Activated CD4-positive, alpha-beta T cell treated with anti-CD3 and anti-CD28 coated beads for 36 hours (primary cell): ENCODE measurements at regions not wholly inside any gene's neighbourhood (a gene's known extent, or its start where the extent isn't known, plus 50 kb on each side); places are given as distances from the start of the nearest gene placed in this dataset.

Experiments
- ATAC-seq: fragments of 200-7000 bp; cut with Tn5 transposase; one replicate; pipeline ENCODE4 v1.10.0; 2021; ENCODE audit warnings: mild to moderate bottlenecking, moderate library complexity
- CTCF ChIA-PET: fragments of 350-600 bp; sonication (Branson Sonifier 250); formaldehyde crosslinking; loops from one replicate; lab custom pipeline; 2021; ENCODE audit warnings: antibody characterized with exemption; lab: Charles Lee
- POLR2A ChIA-PET: fragments of 350-600 bp; sonication (Branson Sonifier 250); formaldehyde crosslinking; loops from one replicate; lab custom pipeline; 2021; ENCODE audit warnings: antibody characterized with exemption, inconsistent platforms; lab: Charles Lee
- DNase-seq: peaks from one replicate; pipeline ENCODE4 v3.0.0-alpha.2; 2020
- H3K27ac Mint-ChIP-seq: one replicate; pipeline ENCODE4 v1.8.0; 2021; ENCODE audit warnings: mixed read lengths
- H3K27me3 Mint-ChIP-seq: one replicate; pipeline ENCODE4 v1.8.0; 2021; ENCODE audit warnings: mixed read lengths
- H3K36me3 Mint-ChIP-seq: one replicate; pipeline ENCODE4 v1.8.0; 2021; ENCODE audit warnings: low read depth, mixed read lengths
- H3K4me1 Mint-ChIP-seq: one replicate; pipeline ENCODE4 v1.8.0; 2021; ENCODE audit warnings: mixed read lengths
- H3K4me3 Mint-ChIP-seq: one replicate; pipeline ENCODE4 v1.8.0; 2021; ENCODE audit warnings: mild to moderate bottlenecking, moderate library complexity, mixed read lengths
- H3K9me3 Mint-ChIP-seq: one replicate; pipeline ENCODE4 v1.8.0; 2021; ENCODE audit warnings: low read depth, mixed read lengths
- intact Hi-C, 2 experiments: fragments of 100-400 bp; cut with DNase I in 1 of 2; cut with micrococcal nuclease in 1 of 2; formaldehyde crosslinking; loops; one replicate each; pipeline versions ENCODE4 v1.14.2 to v1.15.1; 2022 to 2024; cut with DNase I, micrococcal nuclease

DNA sequence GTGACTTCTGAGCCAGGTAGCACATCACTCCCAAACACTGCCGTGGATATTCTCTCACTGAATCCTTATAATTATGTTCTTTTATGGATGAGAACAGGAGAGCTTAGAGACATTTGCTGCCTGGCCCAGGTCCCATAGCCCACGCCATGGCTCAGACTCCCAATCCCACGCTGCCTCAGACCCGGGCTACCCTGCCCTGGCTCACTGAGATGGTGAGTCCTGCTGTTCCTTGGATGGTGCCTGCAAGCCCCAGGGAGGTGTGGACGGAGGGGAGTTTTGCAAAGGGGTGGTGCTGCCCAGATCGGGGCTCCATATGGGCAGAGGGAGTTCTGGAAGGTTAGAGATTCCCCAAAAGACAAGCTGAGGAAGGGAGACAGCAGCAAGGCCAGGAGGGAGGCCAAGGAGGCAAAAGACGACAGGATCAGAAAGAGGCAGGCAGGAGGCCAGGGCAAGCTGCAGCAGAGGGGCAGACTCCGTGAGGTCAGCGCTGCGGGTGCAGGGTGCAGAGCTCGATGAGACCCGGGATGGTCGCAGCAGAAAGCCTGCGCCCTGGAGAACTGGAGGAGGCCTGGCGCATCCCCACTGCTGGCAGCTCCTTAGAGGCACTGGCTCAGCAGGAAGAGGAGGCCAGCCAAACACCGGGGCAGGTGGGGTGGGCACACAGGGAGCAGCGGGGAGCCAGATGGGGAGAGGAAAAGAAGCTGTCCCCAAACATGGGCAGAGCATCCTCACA, 95.7 kb upstream of the ALDH1A3 start:
- Mint-ChIP-seq H3K4me3 (no peak overlapping the region), H3K4me1 (no peaks in the 10 kb centered on the region)

DNA sequence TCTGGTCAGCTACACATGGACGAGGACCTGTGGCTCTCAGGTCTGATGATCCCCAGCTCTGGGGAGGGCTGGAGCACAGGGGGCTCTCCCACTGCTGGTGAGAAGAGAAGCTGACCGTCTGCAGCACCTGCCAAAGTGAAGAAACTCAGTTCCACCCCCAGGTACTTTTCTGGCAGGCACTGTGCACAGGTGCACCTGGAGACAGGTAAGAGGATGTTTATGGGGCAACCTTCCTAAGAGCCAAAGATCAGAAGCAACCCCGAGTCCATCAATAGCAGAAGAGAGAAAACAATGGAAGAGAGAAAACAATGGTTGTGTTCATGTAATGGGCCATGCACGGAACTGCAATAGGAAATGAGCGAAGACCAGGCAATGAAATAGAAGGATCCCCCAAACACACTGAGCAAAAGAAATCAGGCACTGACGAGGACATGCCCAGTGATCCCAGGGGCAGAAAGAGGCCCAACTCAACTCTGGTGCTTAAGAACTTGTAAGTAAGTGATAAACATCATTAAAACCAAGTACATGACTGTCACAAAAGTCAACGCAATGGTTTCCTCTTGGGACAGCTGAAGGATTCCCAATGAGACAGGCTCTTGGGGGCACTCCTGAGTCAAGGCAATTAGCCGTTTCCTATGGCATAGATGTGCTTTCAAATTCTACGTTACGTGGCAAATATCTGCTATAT, 95.0 kb upstream of the ALDH1A3 start:
- ChIA-PET CTCF (interaction anchor here (0.7 to 1.1 kb wide), 2 partner anchors 88 to 436 kb away, joined by 3 read pairs; no protein-coding TSS in a partner anchor), POLR2A (no interaction called here)
- no peaks in the 10 kb centered on the region for H3K9me3 Mint-ChIP-seq
- H3K27ac Mint-ChIP-seq, result no peak overlapping the region
- DNase-seq (no peak), ATAC-seq (no peak)
- peaks cover 4% of the 10 kb centered on the region for H3K27me3 Mint-ChIP-seq
- H3K4me1 Mint-ChIP-seq, result no peaks in the 10 kb centered on the region
- no peaks in the 10 kb centered on the region for H3K36me3 Mint-ChIP-seq
- intact Hi-C loops, result no loop called here
- no peak overlapping the region for H3K4me3 Mint-ChIP-seq

More for the DNA sequence above, 95.7 kb upstream of the ALDH1A3 start:
- ATAC-seq, result no peak
- no peaks in the 10 kb centered on the region for H3K9me3 Mint-ChIP-seq
- intact Hi-C loops, result no loop called here
- POLR2A ChIA-PET, result no interaction called here
- no peaks in the 10 kb centered on the region for H3K36me3 Mint-ChIP-seq
- CTCF ChIA-PET, result no interaction called here
- DNase-seq, result no peak
- no peak overlapping the region for H3K27ac Mint-ChIP-seq
- peaks cover 4% of the 10 kb centered on the region for H3K27me3 Mint-ChIP-seq

DNA sequence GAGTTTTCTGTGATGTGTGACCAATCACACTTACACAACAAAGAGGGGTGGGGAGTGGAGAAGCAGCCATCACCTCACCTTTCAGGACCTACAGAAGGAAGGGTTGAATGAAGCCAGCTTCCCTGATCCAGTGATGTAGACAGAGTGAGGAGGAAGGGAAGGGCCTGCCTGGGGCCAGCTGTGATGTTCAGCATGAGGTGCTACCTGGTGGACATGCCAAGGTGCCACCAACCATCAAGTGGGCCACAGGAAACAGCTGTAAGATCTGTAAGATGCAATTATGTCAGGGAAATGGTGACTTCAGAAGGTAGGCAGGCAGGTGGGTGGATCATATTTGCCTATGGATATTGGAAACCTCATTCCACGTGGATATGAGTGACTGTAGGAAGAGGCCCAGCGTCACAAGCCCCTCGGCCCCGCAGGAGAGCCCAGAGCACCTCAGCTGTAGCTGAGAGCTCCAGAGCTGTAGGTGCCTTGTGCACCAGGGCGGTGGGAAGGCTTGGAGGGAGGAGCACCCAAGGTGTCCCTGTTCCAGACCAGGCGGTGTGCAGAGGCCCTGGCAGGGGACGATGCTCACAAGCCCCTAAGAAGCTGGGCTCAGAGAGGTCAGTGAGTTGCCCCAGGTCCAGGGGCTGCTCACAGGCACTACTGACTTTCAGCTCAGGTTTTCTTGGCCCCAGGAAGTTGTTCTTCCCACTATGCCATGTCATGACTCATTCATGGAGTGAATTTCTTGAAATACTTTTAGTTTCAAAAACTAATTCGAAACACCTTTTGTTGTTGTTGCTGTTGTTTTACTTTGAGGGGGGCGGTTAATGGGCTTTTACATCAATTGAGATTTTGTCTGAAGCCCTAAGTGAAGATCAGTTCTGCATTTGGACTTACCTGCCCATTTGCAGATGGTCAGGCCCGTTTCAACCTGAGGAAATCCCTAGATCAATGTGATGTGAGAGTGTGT, 94.2 kb upstream of the ALDH1A3 start:
- DNase-seq (no peak), ATAC-seq (no peak)
- ChIA-PET POLR2A (interaction anchor here (0.7 kb wide), 1 partner anchor 61 kb away, joined by 4 read pairs; no protein-coding TSS in a partner anchor), CTCF (interaction anchor here (0.7 to 1.1 kb wide), 3 partner anchors 24 to 437 kb away, joined by 3 read pairs; no protein-coding TSS in a partner anchor)
- no peaks in the 10 kb centered on the region for H3K4me1 Mint-ChIP-seq
- no peaks in the 10 kb centered on the region for H3K9me3 Mint-ChIP-seq
- peaks cover 2% of the 10 kb centered on the region for H3K27me3 Mint-ChIP-seq
- H3K27ac Mint-ChIP-seq, result no peak overlapping the region
- H3K4me3 Mint-ChIP-seq, result no peak overlapping the region
- intact Hi-C loops, result no loop called here
- no peaks in the 10 kb centered on the region for H3K36me3 Mint-ChIP-seq

DNA sequence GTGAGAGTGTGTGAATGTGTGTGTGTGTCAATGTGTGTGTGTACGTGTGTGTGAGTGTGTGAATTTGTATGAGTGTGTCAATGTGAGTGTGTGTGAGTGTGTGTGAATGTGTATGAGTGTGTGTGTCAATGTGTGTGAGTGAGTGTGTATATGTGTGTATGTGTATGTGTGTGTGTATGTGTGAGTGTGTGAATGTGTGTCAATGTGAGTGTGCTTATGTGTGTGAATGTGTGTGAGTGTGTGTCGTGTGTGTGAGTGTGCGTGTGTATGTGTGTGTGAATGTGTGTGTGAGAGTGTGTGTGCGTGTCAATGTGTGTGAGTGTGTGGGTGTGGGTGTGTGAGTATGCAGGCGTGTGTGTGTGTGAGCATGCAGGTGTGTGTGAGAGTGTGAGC, 93.5 kb upstream of the ALDH1A3 start:
- ChIA-PET POLR2A (interaction anchor here (0.7 kb wide), 1 partner anchor 61 kb away, joined by 4 read pairs; no protein-coding TSS in a partner anchor), CTCF (interaction anchor here (0.7 kb wide), 1 partner anchor 24 kb away, joined by 3 read pairs; no protein-coding TSS in a partner anchor)
- no peak overlapping the region for H3K4me3 Mint-ChIP-seq
- intact Hi-C loops, result no loop called here
- no peak for DNase-seq
- no peak overlapping the region for H3K27ac Mint-ChIP-seq
- H3K9me3 Mint-ChIP-seq, result no peaks in the 10 kb centered on the region
- H3K36me3 Mint-ChIP-seq, result no peaks in the 10 kb centered on the region
- H3K4me1 Mint-ChIP-seq, result no peaks in the 10 kb centered on the region
- peaks cover 7% of the 10 kb centered on the region for H3K27me3 Mint-ChIP-seq
- ATAC-seq, result no peak

DNA sequence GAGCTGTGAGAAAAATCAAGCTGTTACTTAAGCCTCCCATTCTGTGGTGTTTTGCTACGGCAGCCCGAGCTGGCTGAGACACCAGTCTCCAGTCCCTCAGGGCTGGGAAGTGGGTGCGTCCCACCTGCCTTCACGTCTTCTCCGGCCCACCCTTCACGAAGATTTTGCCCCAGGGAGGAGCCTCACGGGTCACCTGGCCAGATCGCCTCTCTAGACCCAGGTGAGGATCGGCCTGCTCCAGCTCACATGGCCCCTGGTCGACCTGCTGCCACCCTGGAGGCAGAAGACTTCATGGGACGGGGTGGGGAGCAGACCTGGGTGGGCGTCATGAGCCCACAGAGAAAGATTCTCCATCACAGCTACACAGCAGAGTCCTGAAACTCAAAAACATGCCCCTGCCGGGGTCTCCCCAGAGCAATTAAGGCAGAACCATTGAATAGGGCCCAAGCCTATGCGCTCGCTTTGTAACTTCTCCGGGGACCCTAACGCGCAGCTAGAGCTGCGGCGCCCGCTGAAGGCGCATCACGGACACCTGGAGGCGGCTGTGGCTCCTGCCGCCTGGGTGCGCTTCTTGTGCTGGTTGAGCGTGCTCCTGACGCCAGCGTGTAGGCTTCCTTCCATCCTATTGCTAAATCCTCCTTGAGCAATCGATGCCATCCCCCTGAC, 92.6 kb upstream of the ALDH1A3 start:
- peaks cover 7% of the 10 kb centered on the region for H3K27me3 Mint-ChIP-seq
- no peaks in the 10 kb centered on the region for H3K9me3 Mint-ChIP-seq
- POLR2A ChIA-PET, result no interaction called here
- no peaks in the 10 kb centered on the region for H3K36me3 Mint-ChIP-seq
- ATAC-seq (no peak), DNase-seq (no peak)
- intact Hi-C loops, result no loop called here
- no peaks in the 10 kb centered on the region for H3K4me1 Mint-ChIP-seq
- no peak overlapping the region for H3K27ac Mint-ChIP-seq
- H3K4me3 Mint-ChIP-seq, result no peak overlapping the region
- CTCF ChIA-PET, result no interaction called here

DNA sequence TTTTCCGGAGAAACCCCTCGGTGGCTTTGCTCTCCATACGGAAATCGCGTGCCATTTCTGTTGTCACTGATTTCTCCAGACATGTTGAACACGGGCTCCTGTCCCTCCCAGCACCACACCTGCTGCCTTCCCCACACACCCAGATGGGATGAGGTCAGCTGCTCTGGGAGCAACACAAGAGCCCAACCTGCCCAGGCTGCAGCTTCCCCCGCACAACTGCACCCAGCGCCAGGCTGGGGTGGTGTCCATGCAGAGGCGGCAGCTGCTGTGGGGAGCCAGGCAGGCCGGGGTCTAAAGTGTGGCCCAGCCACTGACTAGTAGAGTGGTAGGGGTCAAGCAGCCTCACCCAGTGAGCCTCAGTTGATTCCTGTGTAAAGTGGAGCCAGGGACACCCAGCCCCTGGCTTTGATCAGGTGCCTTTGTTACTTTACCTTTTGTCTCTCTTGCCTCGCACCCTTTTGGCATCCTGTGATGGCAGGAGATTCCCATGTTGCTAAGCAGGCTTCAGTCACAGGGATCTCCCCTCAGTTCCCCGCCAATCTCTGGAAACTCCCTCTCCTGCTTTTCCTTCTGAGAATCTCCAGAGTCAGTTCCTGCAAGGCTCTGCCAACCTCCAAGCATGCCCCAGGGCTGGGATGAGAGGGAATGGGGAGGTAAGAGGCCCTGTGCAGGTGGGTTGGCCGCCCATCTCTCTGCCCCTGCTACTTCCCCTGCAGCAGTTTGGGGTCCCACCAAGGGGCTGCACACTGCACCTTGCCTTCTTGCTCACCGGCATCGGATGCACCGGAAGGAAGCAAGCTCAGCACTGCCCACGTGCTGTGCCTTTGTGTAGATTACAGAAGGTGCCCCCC, 91.8 kb upstream of the ALDH1A3 start:
- Mint-ChIP-seq H3K9me3 (no peaks in the 10 kb centered on the region), H3K4me1 (no peaks in the 10 kb centered on the region), H3K27me3 (peaks cover 12% of the 10 kb centered on the region), H3K4me3 (no peak overlapping the region), H3K36me3 (no peaks in the 10 kb centered on the region), H3K27ac (no peak overlapping the region)
- DNase-seq (no peak), ATAC-seq (no peak)
- intact Hi-C loops, result no loop called here
- ChIA-PET POLR2A (no interaction called here), CTCF (no interaction called here)

DNA sequence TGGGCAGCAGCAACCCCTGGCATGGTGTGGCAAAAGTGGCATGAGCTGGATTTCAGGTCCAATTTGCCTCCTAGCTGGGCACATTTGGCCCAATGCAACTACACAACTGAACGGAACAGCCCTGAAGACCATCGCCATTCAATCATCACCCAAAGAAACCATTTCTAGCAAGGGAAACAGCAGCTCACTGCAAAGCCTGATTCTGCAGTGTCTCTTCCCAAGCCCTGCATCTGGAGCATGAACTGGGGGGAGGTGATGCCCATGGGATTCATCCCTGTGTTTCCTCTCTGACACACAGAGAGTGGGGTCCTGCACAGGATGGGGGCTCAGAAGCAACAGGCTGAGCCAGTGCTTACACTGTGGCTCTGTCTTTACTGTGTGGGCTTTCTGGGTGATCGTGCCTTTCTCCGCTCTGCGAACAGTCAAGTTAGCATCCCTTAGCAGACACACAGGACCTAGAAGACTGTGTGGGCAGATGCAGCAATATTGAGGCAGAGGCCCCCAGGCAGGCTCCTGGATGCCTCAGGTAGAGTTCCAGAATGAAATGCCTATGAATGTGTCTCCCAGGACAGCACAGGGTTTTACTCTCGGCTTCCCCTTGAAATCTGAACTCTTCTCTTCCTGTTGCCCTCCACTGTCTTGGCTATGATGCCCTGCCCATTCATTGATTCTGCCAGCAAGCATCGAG, 91.1 kb upstream of the ALDH1A3 start:
- intact Hi-C loops, result no loop called here
- peaks cover 12% of the 10 kb centered on the region for H3K27me3 Mint-ChIP-seq
- CTCF ChIA-PET, result no interaction called here
- H3K27ac Mint-ChIP-seq, result no peak overlapping the region
- ATAC-seq (no peak), DNase-seq (no peak)
- H3K4me1 Mint-ChIP-seq, result no peaks in the 10 kb centered on the region
- no peaks in the 10 kb centered on the region for H3K36me3 Mint-ChIP-seq
- H3K4me3 Mint-ChIP-seq, result no peak overlapping the region
- POLR2A ChIA-PET, result no interaction called here
- no peaks in the 10 kb centered on the region for H3K9me3 Mint-ChIP-seq

DNA sequence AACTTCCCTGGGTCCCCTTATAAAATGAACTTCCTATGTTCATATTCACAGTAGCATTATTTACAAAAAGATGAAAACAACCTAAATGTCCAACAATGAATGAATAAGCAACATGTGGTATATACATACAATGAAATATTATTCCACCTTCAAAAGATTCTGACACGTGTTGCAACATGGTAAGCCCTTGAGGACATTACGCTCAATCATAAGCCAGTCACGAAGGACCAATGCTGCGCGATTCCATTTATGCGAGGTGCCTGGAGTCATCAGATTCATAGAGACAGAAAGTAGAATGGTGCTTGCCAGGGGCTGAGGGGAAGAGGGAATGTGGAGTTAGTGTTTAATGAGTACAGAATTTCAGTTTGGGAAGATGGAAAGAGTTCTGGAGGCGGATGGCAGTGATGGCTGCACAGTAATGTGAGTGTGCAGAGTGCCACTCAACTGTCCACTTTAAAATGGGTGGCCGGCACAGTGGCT, 88.8 kb upstream of the ALDH1A3 start:
- intact Hi-C loops, result no loop called here
- ChIA-PET POLR2A (no interaction called here), CTCF (interaction anchor here (0.6 kb wide), 1 partner anchor 120 kb away, joined by 3 read pairs; no protein-coding TSS in a partner anchor)
- no peak for ATAC-seq
- Mint-ChIP-seq H3K4me3 (no peak overlapping the region), H3K36me3 (no peaks in the 10 kb centered on the region), H3K27me3 (peaks cover 18% of the 10 kb centered on the region), H3K4me1 (no peaks in the 10 kb centered on the region), H3K27ac (no peak overlapping the region), H3K9me3 (no peaks in the 10 kb centered on the region)
- DNase-seq, result no peak

DNA sequence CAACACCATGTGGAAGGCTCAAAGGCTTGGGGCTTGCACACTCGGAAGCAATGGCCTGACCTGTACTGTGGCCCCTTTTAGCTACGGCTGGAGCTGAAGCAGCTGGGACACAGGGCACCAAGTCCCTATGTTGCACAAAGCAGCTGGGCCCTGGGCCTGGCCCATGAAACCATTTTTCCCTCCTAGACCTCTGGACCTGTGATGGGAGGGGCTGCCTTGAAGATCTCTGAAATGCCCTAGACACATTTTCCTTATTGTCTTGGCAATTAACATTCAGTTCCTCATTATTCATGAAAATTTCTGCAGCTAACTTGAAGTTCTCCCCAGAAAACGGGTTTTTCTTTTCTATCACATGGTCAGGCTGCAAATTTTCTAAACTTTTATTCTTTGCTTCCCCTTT, 85.6 kb upstream of the ALDH1A3 start:
- ChIA-PET CTCF (no interaction called here), POLR2A (no interaction called here)
- Mint-ChIP-seq H3K27ac (no peak overlapping the region), H3K9me3 (no peaks in the 10 kb centered on the region), H3K27me3 (peaks cover 19% of the 10 kb centered on the region), H3K4me3 (no peak overlapping the region), H3K4me1 (no peaks in the 10 kb centered on the region), H3K36me3 (no peaks in the 10 kb centered on the region)
- intact Hi-C loops, result no loop called here
- ATAC-seq, result no peak
- DNase-seq, result no peak
